Mesendoderm (in vitro differentiated cells): ENCODE measurements at regions not wholly inside any gene's neighbourhood (a gene's known extent, or its start where the extent isn't known, plus 50 kb on each side); places are given as distances from the start of the nearest gene placed in this dataset.

Experiments
- DNase-seq: peaks from one replicate; pipeline ENCODE4 v3.0.0; 2013
- H2AK5ac ChIP-seq: 2 replicates; pipeline ENCODE4 v1.6.1; 2013; ENCODE audit warnings: low read length, inconsistent platforms
- H2BK120ac ChIP-seq: 2 replicates; pipeline ENCODE4 v1.6.1; 2013; ENCODE audit warnings: low read depth, mild to moderate bottlenecking, low read length, moderate library complexity, mixed read lengths
- H2BK15ac ChIP-seq: replicated peaks from 2 replicates; pipeline ENCODE4 v1.6.1; 2013; ENCODE audit warnings: low read depth, mild to moderate bottlenecking, moderate library complexity
- H2BK5ac ChIP-seq: 2 replicates; pipeline ENCODE4 v1.6.1; 2013; ENCODE audit warnings: low read length, inconsistent platforms
- H3K18ac ChIP-seq: 2 replicates; pipeline ENCODE4 v1.6.1; 2013; ENCODE audit warnings: mild to moderate bottlenecking, low read length, mixed read lengths
- H3K23ac ChIP-seq: one replicate; pipeline ENCODE4 v1.6.1; 2013; ENCODE audit warnings: low read length
- H3K27ac ChIP-seq: 2 replicates; pipeline ENCODE4 v1.5.1; 2013; ENCODE audit warnings: low read depth, mild to moderate bottlenecking, inconsistent platforms, low read length, moderate library complexity
- H3K27me3 ChIP-seq: 2 replicates; pipeline ENCODE4 v1.6.1; 2013; ENCODE audit warnings: low read length, control low read depth, mild to moderate bottlenecking, inconsistent platforms; ENCODE audit not compliant: insufficient read depth, poor library complexity
- H3K36me3 ChIP-seq: 2 replicates; pipeline ENCODE4 v1.6.1; 2013; ENCODE audit warnings: low read length, inconsistent platforms; ENCODE audit not compliant: control insufficient read depth, insufficient read depth
- H3K4ac ChIP-seq: one replicate; pipeline ENCODE4 v1.6.1; 2013; ENCODE audit warnings: low read depth, mild to moderate bottlenecking, low read length, moderate library complexity
- H3K4me1 ChIP-seq: 2 replicates; pipeline ENCODE4 v1.6.1; 2013; ENCODE audit warnings: low read depth, low read length, inconsistent platforms; ENCODE audit not compliant: control insufficient read depth
- H3K4me2 ChIP-seq: 2 replicates; pipeline ENCODE4 v1.6.1; 2013; ENCODE audit warnings: low read length
- H3K4me3 ChIP-seq: 2 replicates; pipeline ENCODE4 v1.5.1; 2013; ENCODE audit warnings: mild to moderate bottlenecking, low read length
- H3K56ac ChIP-seq: one replicate; pipeline ENCODE4 v1.6.1; 2013; ENCODE audit warnings: low read length
- H3K79me1 ChIP-seq: 2 replicates; pipeline ENCODE4 v1.6.1; 2013; ENCODE audit warnings: low read length, inconsistent platforms
- H3K79me2 ChIP-seq: 2 replicates; pipeline ENCODE4 v1.6.1; 2013; ENCODE audit warnings: mild to moderate bottlenecking, low read length; ENCODE audit not compliant: control insufficient read depth, insufficient read depth
- H3K9ac ChIP-seq: 2 replicates; pipeline ENCODE4 v1.6.1; 2013; ENCODE audit warnings: low read length, inconsistent platforms
- H4K5ac ChIP-seq: one replicate; pipeline ENCODE4 v1.6.1; 2013; ENCODE audit warnings: low read length
- H4K8ac ChIP-seq: one replicate; pipeline ENCODE4 v1.6.1; 2013; ENCODE audit warnings: low read depth, mild to moderate bottlenecking, control low read depth, low read length, moderate library complexity
- WGBS: extraction: QIAGEN DNeasy Blood & Tissue Kit; methylation state at CpG from one replicate; pipeline ENCODE4 v1.1.7; 2013; ENCODE audit warnings: low lambda C conversion rate, missing lambda C conversion rate; ENCODE audit not compliant: insufficient coverage; ENCODE audit errors: extremely low coverage; 5-methylcytosine and 5-hydroxymethylcytosine counted together

DNA sequence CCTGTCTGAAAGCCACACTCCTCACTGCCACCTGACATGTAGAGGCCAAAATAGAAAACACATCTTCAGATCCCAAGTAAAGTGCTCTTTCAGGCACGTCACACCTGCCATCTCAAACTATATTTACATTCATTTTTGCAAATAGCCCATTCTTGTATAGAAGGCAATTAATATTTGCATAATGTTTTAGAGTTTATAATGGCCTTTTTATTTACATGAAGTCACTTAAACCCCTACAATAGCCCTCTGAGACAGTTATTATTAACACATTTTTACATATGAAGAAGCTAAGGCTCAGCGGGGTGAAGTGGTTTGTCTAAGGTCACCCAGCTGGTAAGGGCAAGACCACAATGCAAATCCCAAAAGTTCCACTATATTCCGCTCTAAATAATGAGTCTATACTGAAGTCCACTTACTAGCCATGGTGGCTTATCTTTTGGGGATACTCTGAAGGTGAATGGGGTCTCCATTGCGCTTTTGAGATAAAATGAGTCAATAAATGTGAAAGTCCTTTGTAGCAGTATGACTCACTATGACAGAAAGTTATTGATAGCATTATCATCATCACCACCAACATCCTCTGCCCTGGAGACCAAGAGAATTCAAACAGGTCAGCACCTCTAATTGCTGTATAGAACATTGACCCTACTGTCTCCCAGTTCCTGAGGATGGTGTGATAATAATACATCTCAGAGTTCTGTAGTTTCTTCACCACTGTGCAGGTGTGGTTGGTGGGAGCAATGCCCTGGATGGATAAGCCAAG, 155.9 kb upstream of the BCL6 start:
- H3K4me3 ChIP-seq, result no peak overlapping the region
- no peak overlapping the region for H2AK5ac ChIP-seq
- WGBS, result no CpG with 5 or more reads among the region's 4 CpGs
- no peak for DNase-seq
- no peak overlapping the region for H3K18ac ChIP-seq
- H4K8ac ChIP-seq, result no peak overlapping the region
- no peak overlapping the region for H2BK15ac ChIP-seq
- H3K79me1 ChIP-seq, result no peaks in the 10 kb centered on the region
- H4K5ac ChIP-seq, result no peak overlapping the region
- no peak overlapping the region for H3K56ac ChIP-seq
- no peak overlapping the region for H3K9ac ChIP-seq
- H3K79me2 ChIP-seq, result no peaks in the 10 kb centered on the region
- H2BK120ac ChIP-seq, result no peak overlapping the region
- H3K23ac ChIP-seq, result no peak overlapping the region
- no peak overlapping the region for H3K27ac ChIP-seq
- no peaks in the 10 kb centered on the region for H3K27me3 ChIP-seq
- H3K4me1 ChIP-seq, result no peaks in the 10 kb centered on the region
- no peak overlapping the region for H3K4me2 ChIP-seq
- no peak overlapping the region for H3K4ac ChIP-seq
- no peak overlapping the region for H2BK5ac ChIP-seq
- no peaks in the 10 kb centered on the region for H3K36me3 ChIP-seq

DNA sequence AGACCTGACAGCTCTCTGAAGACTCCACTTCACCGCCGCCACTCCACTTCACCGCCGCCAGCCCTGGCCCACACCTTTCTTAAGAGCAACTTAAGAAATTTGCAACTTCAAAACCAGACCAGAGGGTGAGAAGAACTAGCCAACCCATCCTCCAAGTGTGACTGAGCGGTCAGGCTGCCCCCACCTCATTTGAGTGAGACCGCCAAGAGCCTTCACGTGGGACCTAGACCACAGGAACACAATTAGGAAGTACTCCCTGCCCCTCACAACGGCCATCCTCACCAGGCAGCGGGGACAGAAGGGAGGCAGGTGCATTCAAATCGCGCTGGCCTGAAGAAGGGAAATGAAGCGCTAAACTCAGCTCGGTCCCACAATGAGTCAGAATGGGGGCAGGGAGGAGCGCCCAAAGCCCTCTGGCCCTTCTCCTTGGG, 156.8 kb upstream of the BCL6 start:
- Histone ChIP-seq H4K5ac (no peak overlapping the region), H3K27ac (no peak overlapping the region), H3K4me1 (no peaks in the 10 kb centered on the region), H3K18ac (no peak overlapping the region), H2AK5ac (no peak overlapping the region), H2BK5ac (no peak overlapping the region), H3K4me3 (no peak overlapping the region), H3K79me2 (no peaks in the 10 kb centered on the region), H3K36me3 (no peaks in the 10 kb centered on the region), H3K27me3 (no peaks in the 10 kb centered on the region), H3K9ac (no peak overlapping the region), H3K23ac (no peak overlapping the region), H2BK120ac (no peak overlapping the region), H2BK15ac (no peak overlapping the region), H3K4me2 (no peak overlapping the region), H3K56ac (no peak overlapping the region), H3K79me1 (no peaks in the 10 kb centered on the region), H4K8ac (no peak overlapping the region), H3K4ac (no peak overlapping the region)
- DNase-seq, result no peak
- no CpG with 5 or more reads among the region's 14 CpGs for WGBS

DNA sequence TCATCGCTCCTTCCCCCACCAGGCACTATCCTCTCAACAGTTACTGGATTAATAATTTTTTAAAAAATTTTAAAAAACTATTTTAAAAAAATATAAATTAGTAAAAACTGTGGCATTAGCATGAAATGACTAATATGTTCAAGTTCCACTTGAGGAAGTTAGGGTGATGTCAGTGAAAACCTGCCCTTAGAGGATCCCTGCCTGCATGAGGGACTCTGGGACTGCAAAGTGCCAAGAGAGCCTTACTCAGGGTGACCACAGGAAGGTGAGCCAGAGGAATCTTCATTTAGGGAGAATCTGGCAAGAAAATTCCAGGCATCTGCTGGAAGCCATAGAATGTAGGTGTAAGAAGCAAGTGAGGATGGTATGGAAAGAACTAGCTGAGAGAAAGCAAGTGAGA, 157.7 kb upstream of the BCL6 start:
- Histone ChIP-seq H2BK15ac (no peak overlapping the region), H3K27me3 (no peaks in the 10 kb centered on the region), H3K79me2 (no peaks in the 10 kb centered on the region), H3K56ac (no peak overlapping the region), H4K5ac (no peak overlapping the region), H2BK5ac (no peak overlapping the region), H3K36me3 (no peaks in the 10 kb centered on the region), H3K4me1 (no peaks in the 10 kb centered on the region), H2BK120ac (no peak overlapping the region), H3K23ac (no peak overlapping the region), H3K9ac (no peak overlapping the region), H4K8ac (no peak overlapping the region), H3K4me3 (no peak overlapping the region), H3K27ac (no peak overlapping the region), H3K4me2 (no peak overlapping the region), H3K18ac (no peak overlapping the region), H2AK5ac (no peak overlapping the region), H3K4ac (no peak overlapping the region), H3K79me1 (no peaks in the 10 kb centered on the region)
- DNase-seq, result no peak
- WGBS, result no CpG with 5 or more reads among the region's 1 CpG

DNA sequence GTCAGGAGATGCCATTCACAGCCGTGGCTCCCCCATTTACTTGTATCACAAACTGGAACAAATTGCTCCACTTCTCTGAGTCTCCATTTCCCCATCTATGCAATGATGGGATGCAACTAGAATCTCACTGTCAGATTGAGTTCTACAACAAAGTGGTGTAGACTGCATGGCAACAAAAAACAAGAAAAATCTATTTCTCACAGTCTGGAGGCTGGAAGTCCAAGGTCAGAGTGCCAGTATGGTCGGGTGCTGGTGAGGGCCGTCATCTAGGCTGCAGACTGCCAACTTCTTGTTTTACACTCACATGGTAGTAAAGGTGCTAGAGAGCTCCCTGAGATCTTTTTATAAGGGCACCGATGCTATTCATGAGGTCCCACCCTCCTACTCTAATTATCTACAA, 158.4 kb upstream of the BCL6 start:
- Histone ChIP-seq H3K4me3 (no peak overlapping the region), H2BK5ac (no peak overlapping the region), H3K27ac (no peak overlapping the region), H3K23ac (no peak overlapping the region), H3K18ac (no peak overlapping the region), H4K5ac (no peak overlapping the region), H2BK15ac (no peak overlapping the region), H3K36me3 (no peaks in the 10 kb centered on the region), H3K27me3 (no peaks in the 10 kb centered on the region), H3K4me1 (no peaks in the 10 kb centered on the region), H2BK120ac (no peak overlapping the region), H4K8ac (no peak overlapping the region), H2AK5ac (no peak overlapping the region), H3K79me1 (no peaks in the 10 kb centered on the region), H3K79me2 (no peaks in the 10 kb centered on the region), H3K4ac (no peak overlapping the region), H3K4me2 (no peak overlapping the region), H3K9ac (no peak overlapping the region), H3K56ac (no peak overlapping the region)
- DNase-seq, result no peak
- no CpG with 5 or more reads among the region's 4 CpGs for WGBS

DNA sequence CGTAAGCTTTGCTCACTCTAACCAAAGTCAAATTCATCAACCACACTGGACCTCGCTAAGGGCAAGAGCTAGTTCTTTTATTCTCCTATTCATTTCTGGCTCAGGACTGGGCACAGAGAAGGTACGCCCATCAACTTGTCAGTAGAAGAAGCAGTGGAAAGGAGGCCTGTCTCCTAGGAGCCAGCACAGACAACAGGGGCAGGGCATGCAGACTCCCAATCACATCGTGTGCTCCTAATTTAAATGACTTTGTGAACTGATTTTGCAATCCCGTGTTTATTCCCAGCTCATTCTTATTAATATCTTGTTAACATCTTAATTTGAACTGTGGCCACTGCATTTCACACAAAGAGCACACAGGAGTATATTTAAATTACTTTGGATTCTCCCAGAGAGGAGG, 161.1 kb upstream of the BCL6 start:
- Histone ChIP-seq H3K4me1 (no peaks in the 10 kb centered on the region), H3K4ac (no peak overlapping the region), H3K4me2 (no peak overlapping the region), H3K79me2 (no peaks in the 10 kb centered on the region), H3K27ac (no peak overlapping the region), H2AK5ac (no peak overlapping the region), H3K79me1 (no peaks in the 10 kb centered on the region), H2BK120ac (no peak overlapping the region), H4K8ac (no peak overlapping the region), H3K23ac (no peak overlapping the region), H2BK5ac (no peak overlapping the region), H3K4me3 (no peak overlapping the region), H3K9ac (no peak overlapping the region), H3K27me3 (no peaks in the 10 kb centered on the region), H3K56ac (no peak overlapping the region), H3K36me3 (no peaks in the 10 kb centered on the region), H4K5ac (no peak overlapping the region), H2BK15ac (no peak overlapping the region), H3K18ac (no peak overlapping the region)
- no peak for DNase-seq
- no CpG with 5 or more reads among the region's 5 CpGs for WGBS

DNA sequence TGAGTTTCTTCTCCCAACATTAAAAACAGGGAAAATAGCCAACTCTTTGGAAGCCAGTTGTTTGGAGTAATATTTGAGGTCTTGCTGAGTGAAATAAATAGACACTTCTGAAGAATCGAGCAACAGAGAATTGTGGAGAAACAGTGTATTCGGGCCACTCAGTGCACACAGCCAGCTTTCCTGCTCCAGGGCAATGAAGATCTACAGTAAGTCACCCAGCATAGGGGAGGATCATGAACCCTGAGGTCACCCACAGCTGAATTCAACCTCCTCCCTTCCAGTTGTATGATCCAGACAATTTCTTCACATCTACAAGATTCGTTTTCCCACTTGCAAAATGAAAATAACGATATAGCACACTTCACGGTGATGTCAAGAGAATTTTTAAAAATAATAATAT, 161.7 kb upstream of the BCL6 start:
- no peak overlapping the region for H2BK5ac ChIP-seq
- H2BK120ac ChIP-seq, result no peak overlapping the region
- no peak for DNase-seq
- no peaks in the 10 kb centered on the region for H3K27me3 ChIP-seq
- H3K18ac ChIP-seq, result no peak overlapping the region
- H3K27ac ChIP-seq, result no peak overlapping the region
- H4K8ac ChIP-seq, result no peak overlapping the region
- no peaks in the 10 kb centered on the region for H3K79me1 ChIP-seq
- H3K23ac ChIP-seq, result no peak overlapping the region
- no peak overlapping the region for H4K5ac ChIP-seq
- no peak overlapping the region for H3K4me2 ChIP-seq
- no peak overlapping the region for H3K9ac ChIP-seq
- H3K4me3 ChIP-seq, result no peak overlapping the region
- H3K4me1 ChIP-seq, result no peaks in the 10 kb centered on the region
- no peak overlapping the region for H3K4ac ChIP-seq
- no peak overlapping the region for H2AK5ac ChIP-seq
- H2BK15ac ChIP-seq, result no peak overlapping the region
- no peaks in the 10 kb centered on the region for H3K36me3 ChIP-seq
- no peak overlapping the region for H3K56ac ChIP-seq
- WGBS, result no CpG with 5 or more reads among the region's 5 CpGs
- H3K79me2 ChIP-seq, result no peaks in the 10 kb centered on the region
